Stimulated activated naive CD8-positive, alpha-beta T cell treated with anti-CD3 and anti-CD28 coated beads, Interleukin-15, Interleukin-2, amounts not matched to agents 100 ng/mL and 50 ng/mL, for 24 hours (primary cell): ENCODE measurements at regions not wholly inside any gene's neighbourhood (a gene's known extent, or its start where the extent isn't known, plus 50 kb on each side); places are given as distances from the start of the nearest gene placed in this dataset.
"Not testable (repeated sequence)": the region's sequence is repeated elsewhere in the genome, so short reads cannot be mapped to it uniquely, and the experiment has no call there.

ENCODE experiments used
- H3K27ac Mint-ChIP-seq: one replicate; pipeline ENCODE4 v1.8.0; 2021; ENCODE audit warnings: mild to moderate bottlenecking, mixed read lengths
- H3K27me3 Mint-ChIP-seq: one replicate; pipeline ENCODE4 v1.8.0; 2021; ENCODE audit warnings: mixed read lengths
- H3K36me3 Mint-ChIP-seq: one replicate; pipeline ENCODE4 v1.8.0; 2021; ENCODE audit warnings: low read depth, mixed read lengths
- H3K4me1 Mint-ChIP-seq: one replicate; pipeline ENCODE4 v1.8.0; 2021; ENCODE audit warnings: low read depth, mixed read lengths
- H3K4me3 Mint-ChIP-seq: one replicate; pipeline ENCODE4 v1.8.0; 2021; ENCODE audit warnings: mild to moderate bottlenecking, mixed read lengths
- H3K9me3 Mint-ChIP-seq: one replicate; pipeline ENCODE4 v1.8.0; 2021; ENCODE audit warnings: mixed read lengths

DNA sequence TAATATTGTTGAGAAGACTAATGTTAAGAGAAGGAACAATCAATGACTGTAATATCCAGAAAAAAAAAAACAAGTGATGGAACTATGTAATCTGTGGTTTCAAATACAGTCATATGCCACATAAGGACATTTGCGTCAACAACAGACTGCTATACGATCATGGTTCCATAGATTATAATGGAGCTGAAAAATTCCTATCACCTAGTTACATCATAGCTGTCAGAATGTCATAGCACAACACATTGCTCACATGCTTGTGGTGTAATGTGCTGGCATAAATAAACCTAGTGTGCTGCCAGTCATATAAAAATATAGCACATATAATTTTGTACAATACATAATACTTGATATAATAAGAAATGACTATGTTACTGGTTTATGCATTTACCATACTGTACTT, 653.5 kb downstream of the TRHDE start:
- H3K27me3 Mint-ChIP-seq: no peaks in the 10 kb centered on the region
- H3K4me1 Mint-ChIP-seq: no peaks in the 10 kb centered on the region
- no peaks in the 10 kb centered on the region for H3K36me3 Mint-ChIP-seq
- H3K4me3 Mint-ChIP-seq: no peak overlapping the region
- H3K9me3 Mint-ChIP-seq: no peaks in the 10 kb centered on the region
- no peak overlapping the region for H3K27ac Mint-ChIP-seq

DNA sequence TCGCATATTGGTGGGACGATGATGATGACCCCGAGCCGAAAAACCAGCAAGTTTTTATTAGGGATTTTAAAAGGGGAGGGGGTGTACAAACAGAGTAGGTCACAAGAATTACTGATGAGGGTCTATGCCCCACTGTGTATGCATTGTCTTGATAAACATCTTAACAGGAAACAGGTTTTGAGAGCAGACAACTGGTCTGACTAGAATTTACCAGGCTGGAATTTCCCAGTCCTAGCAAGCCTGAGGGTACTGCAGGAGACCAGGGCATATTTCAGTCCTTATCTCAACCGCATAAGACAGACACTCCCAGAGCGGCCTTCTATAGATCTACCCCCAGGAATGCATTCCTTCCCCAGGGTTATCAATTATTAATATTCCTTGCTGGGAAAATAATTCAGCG, 659.7 kb downstream of the TRHDE start:
- H3K4me3 Mint-ChIP-seq, H3K9me3 Mint-ChIP-seq, H3K27me3 Mint-ChIP-seq, H3K36me3 Mint-ChIP-seq, H3K4me1 Mint-ChIP-seq, H3K27ac Mint-ChIP-seq: not testable (repeated sequence)

DNA sequence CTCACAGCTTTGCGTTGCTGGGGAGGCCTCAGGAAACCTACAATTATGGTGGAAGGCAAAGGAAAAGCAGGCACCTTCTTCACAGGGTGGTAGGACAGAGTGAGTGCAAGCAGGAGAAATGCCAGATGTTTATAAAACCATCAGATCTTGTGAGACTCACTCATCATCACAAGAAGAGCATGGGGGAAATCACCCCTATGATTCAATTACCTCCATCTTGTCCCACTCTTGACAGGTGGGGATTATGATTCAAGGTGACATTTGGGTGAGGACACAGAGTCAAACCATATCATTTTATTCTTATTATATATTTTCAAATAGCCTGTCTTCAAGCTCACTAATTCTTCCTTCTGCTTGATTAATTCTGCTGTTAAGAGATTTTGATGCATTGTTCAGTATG, 665.3 kb downstream of the TRHDE start:
- no peaks in the 10 kb centered on the region for H3K4me1 Mint-ChIP-seq
- no peaks in the 10 kb centered on the region for H3K27me3 Mint-ChIP-seq
- H3K9me3 Mint-ChIP-seq: peaks cover 5% of the 10 kb centered on the region
- no peaks in the 10 kb centered on the region for H3K36me3 Mint-ChIP-seq
- no peak overlapping the region for H3K27ac Mint-ChIP-seq
- no peak overlapping the region for H3K4me3 Mint-ChIP-seq

DNA sequence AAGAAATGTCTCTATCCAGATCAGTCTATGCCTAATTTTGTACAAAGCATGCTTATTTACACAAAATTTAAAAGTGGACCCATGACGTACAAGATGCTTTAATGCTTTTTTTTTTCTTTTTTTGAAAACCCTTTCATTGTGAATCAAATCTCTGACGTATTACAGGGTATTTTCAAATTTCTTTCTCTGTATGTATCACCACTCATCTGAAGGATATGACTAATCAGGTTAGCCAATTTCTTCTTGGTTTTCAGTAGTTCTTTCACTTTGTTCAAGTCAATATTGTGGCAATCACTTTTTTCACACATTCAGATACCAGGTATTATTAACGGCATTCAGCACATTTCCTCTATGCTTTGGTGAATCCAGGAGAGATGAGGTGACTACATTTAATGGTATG, 685.3 kb downstream of the TRHDE start:
- Mint-ChIP-seq H3K9me3 (peaks cover 5% of the 10 kb centered on the region), H3K27ac (no peak overlapping the region), H3K4me3 (no peak overlapping the region), H3K36me3 (no peaks in the 10 kb centered on the region), H3K4me1 (no peaks in the 10 kb centered on the region), H3K27me3 (no peaks in the 10 kb centered on the region)

DNA sequence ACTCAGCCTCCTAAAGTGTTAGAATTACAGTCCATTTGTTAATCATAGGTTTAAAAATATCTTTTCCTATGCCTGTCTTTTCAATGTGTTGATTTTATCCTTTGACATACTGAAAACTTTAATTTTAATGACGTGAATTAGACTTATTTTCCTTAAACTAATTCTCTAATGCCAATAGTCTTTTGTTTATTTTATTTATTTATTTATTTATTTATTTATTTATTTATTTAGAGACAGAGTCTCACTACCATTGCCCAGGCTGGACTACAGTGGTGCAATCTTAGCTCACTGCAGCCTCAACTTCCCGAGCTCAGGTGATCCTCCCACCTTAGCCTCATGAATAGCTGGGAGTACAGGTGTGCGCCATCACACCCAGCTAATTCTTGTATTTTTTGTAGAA, 694.5 kb downstream of the TRHDE start:
- H3K27me3 Mint-ChIP-seq: no peaks in the 10 kb centered on the region
- no peaks in the 10 kb centered on the region for H3K36me3 Mint-ChIP-seq
- no peak overlapping the region for H3K4me3 Mint-ChIP-seq
- H3K4me1 Mint-ChIP-seq: no peaks in the 10 kb centered on the region
- H3K27ac Mint-ChIP-seq: no peak overlapping the region
- peaks cover 8% of the 10 kb centered on the region for H3K9me3 Mint-ChIP-seq

DNA sequence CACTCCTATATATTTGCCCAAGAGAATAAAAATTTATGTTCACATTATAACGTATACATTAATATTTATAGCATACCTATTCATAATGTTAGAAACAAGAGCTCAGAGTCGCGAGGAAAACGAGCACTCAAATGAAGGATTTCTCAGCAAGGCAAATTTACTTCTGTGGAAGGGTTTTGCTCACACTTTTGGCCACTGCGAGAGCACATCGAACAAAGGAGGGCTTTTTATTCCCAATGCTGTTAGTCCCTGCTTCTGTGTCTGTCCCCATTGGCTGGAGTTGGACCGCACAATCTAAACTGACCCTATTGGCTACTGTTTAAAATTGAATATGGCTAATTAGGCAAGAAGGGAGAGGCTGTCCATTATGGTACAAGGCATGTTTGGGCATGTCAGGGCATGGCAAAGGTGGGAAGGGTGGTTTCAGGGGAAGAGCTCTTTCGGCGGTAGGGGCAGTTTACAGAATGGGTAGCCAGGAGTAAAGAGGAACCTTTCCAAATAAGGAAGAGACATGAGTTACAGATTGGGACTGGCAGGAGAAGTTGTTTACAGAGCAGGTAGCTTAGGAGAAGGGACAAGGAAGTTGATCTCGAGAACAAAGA, 702.9 kb downstream of the TRHDE start:
- H3K27me3 Mint-ChIP-seq: no peaks in the 10 kb centered on the region

DNA sequence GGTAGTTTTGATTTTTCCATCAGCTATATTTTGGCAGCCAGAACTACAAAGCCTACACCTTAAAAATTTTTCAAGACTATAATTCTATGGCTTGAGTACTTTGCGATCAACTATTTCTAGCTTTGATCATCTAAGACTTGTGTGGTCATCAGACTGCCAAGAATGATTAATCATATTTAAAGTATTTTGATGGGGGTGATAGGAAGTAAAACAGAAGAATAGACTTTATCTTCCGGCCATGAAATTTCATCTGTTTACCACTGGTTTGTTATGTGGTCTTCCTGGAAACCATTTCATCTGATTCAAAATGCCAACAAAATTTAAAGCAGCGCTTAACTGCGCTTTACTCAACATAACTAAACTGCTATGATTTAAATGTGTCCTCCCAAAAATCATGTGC, 706.8 kb downstream of the TRHDE start:
- Mint-ChIP-seq H3K4me1 (no peaks in the 10 kb centered on the region), H3K27me3 (no peaks in the 10 kb centered on the region), H3K9me3 (peaks cover 13% of the 10 kb centered on the region), H3K36me3 (no peaks in the 10 kb centered on the region), H3K4me3 (no peak overlapping the region), H3K27ac (no peak overlapping the region)

More for the DNA sequence above, 702.9 kb downstream of the TRHDE start:
- Mint-ChIP-seq H3K9me3 (peaks cover 14% of the 10 kb centered on the region), H3K4me3 (no peak overlapping the region), H3K27ac (no peak overlapping the region), H3K36me3 (no peaks in the 10 kb centered on the region), H3K4me1 (no peaks in the 10 kb centered on the region)

DNA sequence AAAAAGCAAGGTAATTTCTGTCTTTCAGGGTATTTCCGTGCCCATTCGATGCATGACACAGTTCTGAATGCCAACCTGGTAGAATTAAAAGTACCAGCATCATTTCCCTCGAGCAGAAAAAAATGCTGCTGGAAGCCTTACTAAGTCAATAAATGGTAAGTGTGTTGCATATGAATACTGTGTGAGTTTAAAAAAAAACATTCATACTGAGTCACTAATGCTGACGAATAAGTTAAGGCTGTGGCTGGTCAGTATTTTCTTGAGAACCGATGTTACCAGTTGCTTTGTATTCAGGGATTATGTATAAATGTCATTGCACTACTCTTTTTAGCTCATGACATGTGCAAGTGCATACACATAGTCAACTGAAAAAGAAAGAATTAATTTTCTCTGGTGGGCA, 710.2 kb downstream of the TRHDE start:
- no peak overlapping the region for H3K27ac Mint-ChIP-seq
- H3K36me3 Mint-ChIP-seq: no peaks in the 10 kb centered on the region
- peaks cover 8% of the 10 kb centered on the region for H3K9me3 Mint-ChIP-seq
- no peak overlapping the region for H3K4me3 Mint-ChIP-seq
- H3K27me3 Mint-ChIP-seq: no peaks in the 10 kb centered on the region
- H3K4me1 Mint-ChIP-seq: no peaks in the 10 kb centered on the region

DNA sequence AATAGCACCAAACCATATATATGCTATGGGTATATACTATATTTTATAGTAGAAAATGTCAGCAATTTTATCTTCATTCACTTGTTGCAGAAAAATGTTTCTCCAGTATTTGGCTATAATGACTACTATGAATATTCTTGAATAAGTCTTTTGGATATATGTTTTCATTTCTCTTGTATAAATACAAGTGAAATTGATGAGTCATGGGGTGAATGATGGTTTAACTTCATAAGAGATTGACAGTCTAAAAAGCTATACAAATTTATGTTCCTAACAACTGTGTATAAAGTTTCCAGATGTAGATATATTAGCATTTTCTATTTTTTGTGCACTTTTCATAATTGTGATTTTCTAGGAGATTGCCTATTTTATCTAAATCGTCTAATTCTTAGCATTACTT, 714.8 kb downstream of the TRHDE start:
- H3K27me3 Mint-ChIP-seq: no peaks in the 10 kb centered on the region
- H3K36me3 Mint-ChIP-seq: no peaks in the 10 kb centered on the region
- no peaks in the 10 kb centered on the region for H3K4me1 Mint-ChIP-seq
- no peak overlapping the region for H3K27ac Mint-ChIP-seq
- H3K9me3 Mint-ChIP-seq: peaks cover 15% of the 10 kb centered on the region
- no peak overlapping the region for H3K4me3 Mint-ChIP-seq

DNA sequence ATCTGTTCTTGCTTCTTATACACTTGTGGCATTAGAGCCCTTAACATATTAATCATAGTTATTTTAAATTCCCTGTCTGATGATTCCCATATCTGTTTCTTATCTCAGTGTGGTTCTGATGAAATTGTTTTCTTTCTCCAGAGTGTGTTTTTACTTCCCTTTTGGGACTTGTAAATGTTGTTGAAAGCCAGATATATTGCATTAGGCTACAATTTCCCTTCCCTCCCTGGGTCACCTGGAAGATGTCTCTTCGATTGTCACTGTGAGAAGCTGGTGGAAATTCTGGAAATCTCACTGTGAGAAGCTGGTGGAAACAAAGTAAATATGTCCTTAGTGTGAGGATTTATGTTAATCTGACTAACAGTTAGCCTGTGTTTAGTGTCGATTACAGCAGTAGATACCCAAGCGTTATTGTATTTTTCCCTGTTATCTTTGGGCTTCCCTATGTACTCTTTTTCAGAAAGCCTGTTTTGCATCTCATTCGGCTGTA, 717.3 kb downstream of the TRHDE start:
- H3K36me3 Mint-ChIP-seq: no peaks in the 10 kb centered on the region
- H3K4me1 Mint-ChIP-seq: no peaks in the 10 kb centered on the region
- no peak overlapping the region for H3K27ac Mint-ChIP-seq
- no peak overlapping the region for H3K4me3 Mint-ChIP-seq
- H3K9me3 Mint-ChIP-seq: peaks cover 15% of the 10 kb centered on the region
- no peaks in the 10 kb centered on the region for H3K27me3 Mint-ChIP-seq

DNA sequence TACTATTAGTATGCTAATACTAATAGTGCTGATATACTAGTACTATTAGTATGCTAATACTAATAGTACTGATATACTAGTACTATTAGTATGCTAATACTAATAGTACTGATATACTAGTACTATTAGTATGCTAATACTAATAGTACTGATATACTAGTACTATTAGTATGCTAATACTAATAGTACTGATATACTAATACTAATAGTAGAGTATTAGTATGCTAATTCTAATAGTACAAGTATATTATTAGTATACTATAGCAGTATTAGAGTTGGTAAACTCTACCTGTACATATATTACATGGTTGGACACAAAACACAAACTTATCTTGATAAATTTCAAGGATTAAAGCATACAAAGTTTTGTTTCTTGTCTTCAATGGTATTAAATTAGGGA, 722.9 kb downstream of the TRHDE start:
- H3K4me1 Mint-ChIP-seq, H3K27ac Mint-ChIP-seq, H3K36me3 Mint-ChIP-seq, H3K27me3 Mint-ChIP-seq, H3K9me3 Mint-ChIP-seq, H3K4me3 Mint-ChIP-seq: not testable (repeated sequence)

DNA sequence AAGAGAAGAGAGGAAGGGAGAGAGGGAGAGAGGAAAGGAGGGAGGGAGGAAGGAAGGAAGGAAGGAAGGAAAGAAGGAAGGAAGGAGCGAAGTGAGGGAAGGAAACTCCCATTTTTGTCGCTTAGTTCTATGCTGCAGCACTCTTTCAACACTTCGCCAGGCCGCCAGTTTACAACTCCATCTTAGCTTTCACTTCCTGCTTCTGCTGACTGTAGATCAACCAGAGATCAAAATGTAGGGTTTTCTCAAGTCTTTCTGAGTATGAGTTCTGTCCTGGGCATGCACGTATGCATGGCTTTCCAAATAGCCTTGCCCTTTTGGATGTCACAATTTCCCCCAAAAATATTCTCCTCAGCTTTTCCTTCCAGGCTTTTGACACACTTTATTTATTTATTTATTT, 723.4 kb downstream of the TRHDE start:
- H3K9me3 Mint-ChIP-seq: peaks cover 7% of the 10 kb centered on the region

DNA sequence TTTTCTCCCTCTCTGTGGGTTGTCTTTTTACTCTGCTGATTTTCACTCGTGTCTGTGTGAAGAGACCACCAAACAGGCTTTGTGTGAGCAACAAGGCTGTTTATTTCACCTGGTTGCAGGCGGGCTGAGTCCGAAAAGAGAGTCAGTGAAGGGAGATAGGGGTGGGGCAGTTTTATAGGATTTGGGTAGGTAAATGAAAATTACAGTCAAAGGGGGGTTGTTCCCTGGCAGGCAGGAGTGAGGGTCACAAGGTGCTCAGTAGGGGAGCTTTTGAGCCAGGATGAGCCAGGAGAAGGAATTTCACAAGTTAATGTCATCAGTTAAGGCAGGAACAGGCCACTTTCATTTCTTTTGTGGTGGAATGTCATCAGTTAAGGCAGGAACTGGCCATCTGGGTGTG, 729.6 kb downstream of the TRHDE start:
- H3K9me3 Mint-ChIP-seq, H3K4me1 Mint-ChIP-seq, H3K4me3 Mint-ChIP-seq, H3K27me3 Mint-ChIP-seq, H3K36me3 Mint-ChIP-seq, H3K27ac Mint-ChIP-seq: not testable (repeated sequence)

More for the DNA sequence above, 723.4 kb downstream of the TRHDE start:
- H3K4me3 Mint-ChIP-seq: no peak overlapping the region
- no peaks in the 10 kb centered on the region for H3K36me3 Mint-ChIP-seq
- no peaks in the 10 kb centered on the region for H3K4me1 Mint-ChIP-seq
- H3K27ac Mint-ChIP-seq: no peak overlapping the region
- no peaks in the 10 kb centered on the region for H3K27me3 Mint-ChIP-seq

DNA sequence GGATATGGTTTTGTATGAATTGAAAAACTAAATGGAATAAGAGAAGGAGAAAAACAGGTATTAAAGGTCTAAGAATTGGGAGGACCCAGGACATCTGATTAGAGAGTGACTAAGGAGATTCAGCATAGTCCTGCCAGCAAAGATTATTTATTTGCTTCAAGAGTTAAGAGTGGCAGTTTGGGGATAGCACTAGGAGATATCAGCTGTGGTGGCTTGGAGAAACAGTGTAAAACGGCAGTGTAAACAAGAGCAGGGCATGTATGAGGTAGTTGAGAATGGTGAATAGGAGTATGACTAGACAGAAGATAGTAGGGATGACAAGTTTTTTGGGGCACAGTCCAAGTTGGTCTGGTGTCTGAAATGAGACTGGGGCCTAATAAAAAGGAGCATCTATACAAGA, 730.3 kb downstream of the TRHDE start:
- H3K27me3 Mint-ChIP-seq, H3K9me3 Mint-ChIP-seq, H3K36me3 Mint-ChIP-seq, H3K27ac Mint-ChIP-seq, H3K4me1 Mint-ChIP-seq, H3K4me3 Mint-ChIP-seq: not testable (repeated sequence)

DNA sequence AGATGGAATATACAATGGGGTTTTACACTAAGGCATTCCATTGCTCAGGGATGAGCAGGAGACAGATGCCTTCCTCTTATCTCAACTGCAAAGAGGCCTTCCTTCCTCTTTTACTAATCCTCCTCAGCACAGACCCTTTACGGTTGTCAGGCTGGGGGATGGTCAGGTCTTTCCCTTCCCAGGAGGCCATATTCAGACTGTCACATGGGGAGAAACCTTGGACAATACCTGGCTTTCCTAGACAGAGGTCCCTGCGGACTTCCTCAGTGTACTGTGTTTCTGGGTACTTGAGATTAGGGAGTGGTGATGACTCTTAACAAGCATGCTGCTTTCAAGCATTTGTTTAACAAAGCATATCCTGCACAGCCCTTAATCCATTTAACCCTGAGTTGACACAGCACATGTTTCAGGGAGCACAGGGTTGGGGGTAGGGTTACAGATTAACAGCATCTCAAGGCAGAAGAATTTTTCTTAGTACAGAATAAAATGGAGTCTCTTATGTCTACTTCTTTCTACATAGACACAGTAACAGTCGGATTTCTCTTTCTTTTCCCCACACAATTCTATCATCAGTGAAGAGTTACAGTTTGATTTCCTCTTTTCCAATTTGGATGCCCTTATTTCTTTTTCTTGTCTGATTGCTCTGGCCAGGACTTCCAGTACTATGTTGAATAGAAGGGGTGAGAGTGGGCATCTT, 737.1 kb downstream of the TRHDE start:
- H3K27me3 Mint-ChIP-seq, H3K4me1 Mint-ChIP-seq, H3K9me3 Mint-ChIP-seq, H3K27ac Mint-ChIP-seq, H3K4me3 Mint-ChIP-seq, H3K36me3 Mint-ChIP-seq: not testable (repeated sequence)

DNA sequence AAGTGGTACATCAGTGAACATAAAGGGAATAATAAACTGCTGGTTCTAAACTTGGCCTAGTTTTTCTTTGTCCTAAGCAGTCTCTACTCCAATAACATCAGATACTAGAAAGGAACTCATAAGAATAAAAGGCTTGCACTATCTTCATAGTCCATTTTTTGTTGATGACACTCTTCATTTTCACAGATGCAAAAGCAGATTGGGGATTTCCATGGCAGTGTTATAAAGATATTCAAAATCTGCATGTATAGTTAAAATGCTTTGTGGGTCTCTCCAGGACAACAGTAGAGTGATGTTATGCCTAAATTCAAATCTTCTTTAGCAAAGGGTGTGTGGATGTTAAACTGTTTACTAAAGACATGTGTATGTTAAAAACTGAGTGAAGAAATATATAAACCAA, 745.8 kb downstream of the TRHDE start:
- Mint-ChIP-seq H3K4me3 (no peak overlapping the region), H3K9me3 (peaks cover 14% of the 10 kb centered on the region), H3K36me3 (no peaks in the 10 kb centered on the region), H3K4me1 (no peaks in the 10 kb centered on the region), H3K27me3 (no peaks in the 10 kb centered on the region), H3K27ac (no peak overlapping the region)
